BJ (cell line): ENCODE measurements at regions not wholly inside any gene's neighbourhood (a gene's known extent, or its start where the extent isn't known, plus 50 kb on each side); places are given as distances from the start of the nearest gene placed in this dataset.

Experiments used
- CTCF ChIA-PET: fragments of 350-600 bp; formaldehyde crosslinking; extraction: SDS; loops from one replicate; lab custom pipeline; 2021; ENCODE audit warnings: antibody characterized with exemption, inconsistent platforms; lab: Yijun Ruan, JAX
- POLR2A ChIA-PET: fragments of 300-600 bp; sonication (Branson Sonifier 250); formaldehyde crosslinking; extraction: SDS; loops from one replicate; lab custom pipeline; 2021; ENCODE audit warnings: antibody characterized with exemption; lab: Charles Lee
- DNase-seq: peaks from one replicate; pipeline ENCODE4 v3.0.0-alpha.2; 2011; ENCODE audit warnings: low read depth
- H3K27me3 ChIP-seq: 2 replicates; pipeline ENCODE4 v1.6.0; 2011; ENCODE audit warnings: low read length; ENCODE audit not compliant: control insufficient read depth, insufficient read depth
- H3K36me3 ChIP-seq: 2 replicates; pipeline ENCODE4 v1.5.1; 2011; ENCODE audit warnings: low read length; ENCODE audit not compliant: control insufficient read depth, insufficient read depth
- H3K4me3 ChIP-seq: 2 replicates; pipeline ENCODE4 v1.5.1; 2011; ENCODE audit warnings: low read depth, mild to moderate bottlenecking, control low read depth, low read length
- TF ChIP-seq, protein P1 (sequence below): IDR thresholded peaks from 2 replicates; pipeline ENCODE4 v1.5.1; 2011; ENCODE audit warnings: low read depth, mild to moderate bottlenecking, control low read depth, inconsistent platforms, low read length, moderate library complexity; ENCODE audit not compliant: insufficient read depth

DNA sequence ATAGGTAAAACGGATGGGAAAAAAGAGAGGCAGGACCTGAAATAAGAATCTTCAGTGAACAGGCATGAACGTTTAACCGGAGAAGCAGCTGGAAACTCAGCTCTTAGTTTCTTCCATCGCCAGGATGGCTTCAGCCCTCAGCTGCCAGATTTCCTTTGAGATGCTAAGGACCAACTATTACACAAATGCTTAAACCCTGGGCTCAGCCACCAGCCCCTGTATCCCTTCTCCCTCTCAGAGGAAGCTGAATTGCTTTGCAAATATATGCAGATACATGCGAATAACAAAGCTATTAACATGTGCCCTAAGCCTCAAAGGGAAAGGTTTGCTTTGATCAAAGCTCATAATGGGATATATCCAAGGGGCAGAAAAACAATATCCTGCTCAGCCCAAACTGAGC lies 515.1 kb downstream of the OMA1 start:
- TF ChIP-seq, protein P1, sequence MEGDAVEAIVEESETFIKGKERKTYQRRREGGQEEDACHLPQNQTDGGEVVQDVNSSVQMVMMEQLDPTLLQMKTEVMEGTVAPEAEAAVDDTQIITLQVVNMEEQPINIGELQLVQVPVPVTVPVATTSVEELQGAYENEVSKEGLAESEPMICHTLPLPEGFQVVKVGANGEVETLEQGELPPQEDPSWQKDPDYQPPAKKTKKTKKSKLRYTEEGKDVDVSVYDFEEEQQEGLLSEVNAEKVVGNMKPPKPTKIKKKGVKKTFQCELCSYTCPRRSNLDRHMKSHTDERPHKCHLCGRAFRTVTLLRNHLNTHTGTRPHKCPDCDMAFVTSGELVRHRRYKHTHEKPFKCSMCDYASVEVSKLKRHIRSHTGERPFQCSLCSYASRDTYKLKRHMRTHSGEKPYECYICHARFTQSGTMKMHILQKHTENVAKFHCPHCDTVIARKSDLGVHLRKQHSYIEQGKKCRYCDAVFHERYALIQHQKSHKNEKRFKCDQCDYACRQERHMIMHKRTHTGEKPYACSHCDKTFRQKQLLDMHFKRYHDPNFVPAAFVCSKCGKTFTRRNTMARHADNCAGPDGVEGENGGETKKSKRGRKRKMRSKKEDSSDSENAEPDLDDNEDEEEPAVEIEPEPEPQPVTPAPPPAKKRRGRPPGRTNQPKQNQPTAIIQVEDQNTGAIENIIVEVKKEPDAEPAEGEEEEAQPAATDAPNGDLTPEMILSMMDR = no peak
- H3K27me3 ChIP-seq = no peaks in the 10 kb centered on the region
- no peak for DNase-seq
- H3K36me3 ChIP-seq = no peaks in the 10 kb centered on the region
- ChIA-PET CTCF (no interaction called here), POLR2A (no interaction called here)
- no peak overlapping the region for H3K4me3 ChIP-seq

DNA sequence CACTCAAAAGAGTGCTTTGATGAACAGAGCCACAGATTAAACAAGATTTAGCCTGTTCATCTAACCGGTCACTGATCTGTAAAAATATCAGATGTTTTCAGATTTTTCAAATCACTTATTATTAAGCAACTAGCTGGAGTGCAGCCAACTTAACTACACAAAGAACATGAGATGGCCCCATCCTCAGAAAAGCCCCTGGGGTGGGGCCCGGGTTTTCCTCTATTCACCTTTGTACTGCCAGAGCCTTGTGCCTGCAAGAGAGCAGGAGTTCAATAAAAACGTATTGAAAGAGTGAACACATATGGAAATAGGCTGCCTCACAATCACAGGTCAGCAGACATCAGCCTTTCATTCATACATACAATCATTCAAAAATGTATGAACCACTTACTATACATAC lies 516.1 kb downstream of the OMA1 start:
- Histone ChIP-seq H3K4me3 (no peak overlapping the region), H3K27me3 (no peaks in the 10 kb centered on the region), H3K36me3 (no peaks in the 10 kb centered on the region)
- ChIA-PET POLR2A (no interaction called here), CTCF (no interaction called here)
- TF ChIP-seq, protein P1 = no peak
- no peak for DNase-seq

DNA sequence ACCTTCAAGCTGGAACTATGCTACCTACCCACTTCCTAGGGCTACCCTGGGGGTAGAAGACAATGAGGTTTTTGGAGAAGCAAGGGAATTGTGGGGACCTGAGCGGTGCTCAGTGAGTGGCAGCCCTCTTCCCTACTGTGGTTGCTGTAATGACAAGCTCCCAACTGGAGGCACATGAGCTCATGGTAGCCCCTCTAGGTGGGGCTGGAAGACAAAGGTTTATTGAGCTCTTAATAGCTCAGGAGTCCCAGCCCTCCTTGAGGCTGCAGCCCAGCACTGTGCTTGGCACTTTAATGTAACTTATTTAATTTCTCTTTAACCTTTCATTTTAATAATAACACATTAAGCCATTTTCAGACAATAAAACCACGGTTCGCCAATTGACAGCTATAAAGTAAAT lies 528.9 kb downstream of the OMA1 start:
- Histone ChIP-seq H3K27me3 (no peaks in the 10 kb centered on the region), H3K36me3 (no peaks in the 10 kb centered on the region), H3K4me3 (no peak overlapping the region)
- TF ChIP-seq, protein P1 = no peak
- no peak for DNase-seq
- POLR2A ChIA-PET = no interaction called here
- CTCF ChIA-PET = no interaction called here

DNA sequence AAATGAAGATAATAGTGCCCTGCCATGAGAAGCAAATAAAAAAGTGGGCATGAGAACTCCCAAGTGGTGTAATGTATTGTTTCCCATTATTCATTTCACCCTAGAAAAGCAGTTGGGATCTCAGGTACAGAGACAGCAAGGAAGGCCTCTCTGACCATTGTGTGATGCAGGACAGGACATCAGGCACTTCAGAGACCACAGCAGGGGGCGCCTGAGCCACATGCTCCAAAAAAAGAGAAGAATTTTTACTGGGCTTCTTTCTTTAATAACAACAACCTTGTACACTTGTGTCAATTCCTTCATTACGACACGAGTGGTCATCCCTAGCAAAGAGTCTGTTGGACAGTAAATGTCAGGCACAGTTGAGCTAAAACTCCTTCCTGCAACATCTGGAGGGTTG lies 533.3 kb downstream of the OMA1 start:
- Histone ChIP-seq H3K4me3 (no peak overlapping the region), H3K36me3 (no peaks in the 10 kb centered on the region), H3K27me3 (no peaks in the 10 kb centered on the region)
- TF ChIP-seq, protein P1 = no peak
- no peak for DNase-seq
- ChIA-PET POLR2A (no interaction called here), CTCF (interaction anchor here (0.7 kb wide), 1 partner anchor 43 kb away, joined by 3 read pairs; no protein-coding TSS in a partner anchor)

DNA sequence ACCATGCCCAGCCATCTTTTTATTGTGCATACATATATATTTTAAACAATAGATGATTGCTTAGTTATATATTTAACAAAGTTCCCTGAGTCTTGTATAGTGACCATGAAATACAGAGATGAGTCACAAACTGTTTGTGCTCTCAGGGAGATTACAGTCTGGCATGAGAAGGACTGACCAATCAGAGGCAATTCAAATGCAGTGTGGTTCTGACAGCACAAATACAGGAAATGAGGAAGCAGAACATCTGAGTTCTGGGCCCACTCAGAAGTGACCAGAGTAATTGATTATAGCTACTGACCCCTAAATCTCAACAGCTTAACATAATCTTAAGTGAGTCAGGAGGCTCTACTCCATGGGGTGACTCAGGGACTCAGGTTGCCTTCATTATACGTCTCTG lies 534.5 kb downstream of the OMA1 start:
- Histone ChIP-seq H3K27me3 (no peaks in the 10 kb centered on the region), H3K4me3 (no peak overlapping the region), H3K36me3 (no peaks in the 10 kb centered on the region)
- no peak for DNase-seq
- ChIA-PET POLR2A (no interaction called here), CTCF (no interaction called here)
- TF ChIP-seq, protein P1 = no peak
